Testis (tissue), 2 donors: ENCODE measurements at regions not wholly inside any gene's neighbourhood (a gene's known extent, or its start where the extent isn't known, plus 50 kb on each side); places are given as distances from the start of the nearest gene placed in this dataset.

Experiments
- POLR2A ChIP-seq: fragments of 450-650 bp; IDR thresholded peaks from one replicate; pipeline ENCODE4 v1.6.1; 2017; ENCODE audit warnings: antibody characterized with exemption, mild to moderate bottlenecking, moderate library complexity
- TF ChIP-seq, protein P1 (sequence below), 3 experiments: fragments of 450-650 bp in 2 of 3; fragments of 200-600 bp in 1 of 3; sonication (generic) in 1 of 3; IDR thresholded peaks; one replicate each; pipeline ENCODE4 v1.5.1; 2016 to 2019; ENCODE audit warnings: antibody characterized with exemption in 3 of 3, mild to moderate bottlenecking in 2 of 3, moderate library complexity in 1 of 3

GRCh38 chr1:198088360-198089071 is 68.3 kb upstream of the NEK7 start:
- TF ChIP-seq, protein P1, sequence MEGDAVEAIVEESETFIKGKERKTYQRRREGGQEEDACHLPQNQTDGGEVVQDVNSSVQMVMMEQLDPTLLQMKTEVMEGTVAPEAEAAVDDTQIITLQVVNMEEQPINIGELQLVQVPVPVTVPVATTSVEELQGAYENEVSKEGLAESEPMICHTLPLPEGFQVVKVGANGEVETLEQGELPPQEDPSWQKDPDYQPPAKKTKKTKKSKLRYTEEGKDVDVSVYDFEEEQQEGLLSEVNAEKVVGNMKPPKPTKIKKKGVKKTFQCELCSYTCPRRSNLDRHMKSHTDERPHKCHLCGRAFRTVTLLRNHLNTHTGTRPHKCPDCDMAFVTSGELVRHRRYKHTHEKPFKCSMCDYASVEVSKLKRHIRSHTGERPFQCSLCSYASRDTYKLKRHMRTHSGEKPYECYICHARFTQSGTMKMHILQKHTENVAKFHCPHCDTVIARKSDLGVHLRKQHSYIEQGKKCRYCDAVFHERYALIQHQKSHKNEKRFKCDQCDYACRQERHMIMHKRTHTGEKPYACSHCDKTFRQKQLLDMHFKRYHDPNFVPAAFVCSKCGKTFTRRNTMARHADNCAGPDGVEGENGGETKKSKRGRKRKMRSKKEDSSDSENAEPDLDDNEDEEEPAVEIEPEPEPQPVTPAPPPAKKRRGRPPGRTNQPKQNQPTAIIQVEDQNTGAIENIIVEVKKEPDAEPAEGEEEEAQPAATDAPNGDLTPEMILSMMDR (IDR thresholded peaks at IDR 0.05) = peak; percentile 11 to 46 (median 42)
- TF ChIP-seq POLR2A = no peak
